ENCODE measurements at regions not wholly inside any gene's neighbourhood (a gene's known extent, or its start where the extent isn't known, plus 50 kb on each side); places are given as distances from the start of the nearest gene placed in this dataset.

- Histone ChIP-seq H3K9me3 (no peaks in the 10 kb centered on the region), H3K4me3 (no peak overlapping the region), H3K27me3 (no peaks in the 10 kb centered on the region), H3K36me3 (no peaks in the 10 kb centered on the region)
- DNase-seq, result no peak
Observed at GRCh38 chr14:104387022-104388010, 192.2 kb upstream of the C14orf180 start.

GRCh38 chr14:104388011-104388521, 191.5 kb upstream of the C14orf180 start:
- no peaks in the 10 kb centered on the region for H3K36me3 ChIP-seq
- H3K27me3 ChIP-seq, result no peaks in the 10 kb centered on the region
- DNase-seq, result no peak
- no peak overlapping the region for H3K4me3 ChIP-seq
- no peaks in the 10 kb centered on the region for H3K9me3 ChIP-seq

- Histone ChIP-seq H3K36me3 (no peaks in the 10 kb centered on the region), H3K4me3 (no peak overlapping the region), H3K9me3 (no peaks in the 10 kb centered on the region), H3K27me3 (no peaks in the 10 kb centered on the region)
- DNase-seq, result no peak
Observed at GRCh38 chr14:104388541-104389325, 190.8 kb upstream of the C14orf180 start.

- no peak for DNase-seq
- Histone ChIP-seq H3K27me3 (no peaks in the 10 kb centered on the region), H3K36me3 (no peaks in the 10 kb centered on the region), H3K9me3 (no peaks in the 10 kb centered on the region), H3K4me3 (no peak overlapping the region)
Observed at GRCh38 chr14:104389326-104390220, 190.0 kb upstream of the C14orf180 start.

GRCh38 chr14:104390221-104390931, 189.2 kb upstream of the C14orf180 start:
- Histone ChIP-seq H3K27me3 (no peaks in the 10 kb centered on the region), H3K36me3 (no peaks in the 10 kb centered on the region), H3K9me3 (no peaks in the 10 kb centered on the region), H3K4me3 (no peak overlapping the region)
- no peak for DNase-seq

GRCh38 chr14:104390941-104391901, 188.3 kb upstream of the C14orf180 start:
- no peaks in the 10 kb centered on the region for H3K27me3 ChIP-seq
- no peaks in the 10 kb centered on the region for H3K36me3 ChIP-seq
- H3K4me3 ChIP-seq, result no peak overlapping the region
- no peaks in the 10 kb centered on the region for H3K9me3 ChIP-seq
- DNase-seq, result no peak

- Histone ChIP-seq H3K27me3 (no peaks in the 10 kb centered on the region), H3K4me3 (no peak overlapping the region), H3K9me3 (no peaks in the 10 kb centered on the region), H3K36me3 (no peaks in the 10 kb centered on the region)
- no peak for DNase-seq
Observed at GRCh38 chr14:104392001-104392395, 187.6 kb upstream of the C14orf180 start.

GRCh38 chr14:104392396-104393198, 187.0 kb upstream of the C14orf180 start:
- Histone ChIP-seq H3K27me3 (no peaks in the 10 kb centered on the region), H3K9me3 (no peaks in the 10 kb centered on the region), H3K36me3 (no peaks in the 10 kb centered on the region), H3K4me3 (no peak overlapping the region)
- no peak for DNase-seq

GRCh38 chr14:104393199-104393897, 186.2 kb upstream of the C14orf180 start:
- no peak for DNase-seq
- Histone ChIP-seq H3K36me3 (no peaks in the 10 kb centered on the region), H3K27me3 (no peaks in the 10 kb centered on the region), H3K9me3 (no peaks in the 10 kb centered on the region; the same call in 1 of the 2 replicates), H3K4me3 (no peak overlapping the region)

GRCh38 chr14:104393898-104394381, 185.6 kb upstream of the C14orf180 start:
- DNase-seq, result no peak
- H3K36me3 ChIP-seq, result no peaks in the 10 kb centered on the region
- no peaks in the 10 kb centered on the region for H3K27me3 ChIP-seq
- no peak overlapping the region for H3K4me3 ChIP-seq
- no peaks in the 10 kb centered on the region; the same call in 1 of the 2 replicates for H3K9me3 ChIP-seq

GRCh38 chr14:104394409-104394851, 185.1 kb upstream of the C14orf180 start:
- Histone ChIP-seq H3K9me3 (no peaks in the 10 kb centered on the region; the same call in 1 of the 2 replicates), H3K36me3 (no peaks in the 10 kb centered on the region), H3K27me3 (no peaks in the 10 kb centered on the region), H3K4me3 (no peak overlapping the region)
- no peak for DNase-seq

- H3K9me3 ChIP-seq, result no peaks in the 10 kb centered on the region; the same call in 1 of the 2 replicates
- no peaks in the 10 kb centered on the region for H3K27me3 ChIP-seq
- DNase-seq, result no peak
- H3K4me3 ChIP-seq, result no peak overlapping the region
- no peaks in the 10 kb centered on the region for H3K36me3 ChIP-seq
Observed at GRCh38 chr14:104395276-104395675, 184.3 kb upstream of the C14orf180 start.

- H3K27me3 ChIP-seq, result no peaks in the 10 kb centered on the region
- no peaks in the 10 kb centered on the region; the same call in 1 of the 2 replicates for H3K9me3 ChIP-seq
- no peaks in the 10 kb centered on the region for H3K36me3 ChIP-seq
- no peak overlapping the region for H3K4me3 ChIP-seq
- DNase-seq, result no peak
Observed at GRCh38 chr14:104395941-104396681, 183.5 kb upstream of the C14orf180 start.
